ENCODE measurements at regions not wholly inside any gene's neighbourhood (a gene's known extent, or its start where the extent isn't known, plus 50 kb on each side); places are given as distances from the start of the nearest gene placed in this dataset.

GRCh38 chr4:64670647-64671046 is 261.4 kb upstream of the TECRL start:
- H2AFZ ChIP-seq (ENCODE audit: low read length), result no peak overlapping the region
- no peak overlapping the region for H2BK15ac ChIP-seq (ENCODE audit: low read length)
- H4K91ac ChIP-seq (replicated peaks; ENCODE audit: insufficient read length, low read length), result no peak overlapping the region
- H3K36me3 ChIP-seq (ENCODE audit: control insufficient read depth in 2 of 4, insufficient read depth in 4 of 4, low read length in 3 of 4), result no peaks in the 10 kb centered on the region
- no peaks in the 10 kb centered on the region; the same call in 1 of the 2 replicates for H3K79me1 ChIP-seq (ENCODE audit: low read depth, low read length)
- FAIRE-seq (no peak), DNase-seq (ENCODE audit: low read depth in 1 of 2, low spot score in 2 of 2) (no peak)
- no peak overlapping the region for H3K14ac ChIP-seq (ENCODE audit: insufficient read length)
- no peak overlapping the region for H2BK120ac ChIP-seq (replicated peaks; ENCODE audit: low read depth, low read length)
- ChIA-PET CTCF (ENCODE audit: partially characterized antibody) (interaction anchor here (0.9 kb wide), 1 partner anchor 14 kb away, joined by 3 read pairs; no protein-coding TSS in a partner anchor), POLR2A (ENCODE audit: partially characterized antibody) (no interaction called here)
- H4K8ac ChIP-seq (ENCODE audit: extremely low read depth, insufficient read depth, low read length), result no peak overlapping the region
- WGBS, 2 experiments (ENCODE audit: extremely low coverage in 1 of 2, insufficient coverage in 1 of 2, insufficient read length in 1 of 2, insufficient replicate concordance in 2 of 2, low coverage in 1 of 2, low lambda C conversion rate in 2 of 2, missing lambda C conversion rate in 1 of 2), result 90% methylated on average over 6 of the region's 6 CpGs; no CpG with 5 or more reads in 1 of the 2 experiments
- no peaks in the 10 kb centered on the region for H3K9me3 ChIP-seq (ENCODE audit: insufficient read depth in 2 of 2, low read depth in 1 of 2, low read length in 1 of 2)
- no peak overlapping the region for H2BK20ac ChIP-seq (ENCODE audit: low read length)
- no peak overlapping the region for H2BK12ac ChIP-seq (ENCODE audit: low read depth, low read length)
- no peaks in the 10 kb centered on the region for H3K27me3 ChIP-seq (replicated peaks in 1 of 4; ENCODE audit: control insufficient read depth in 3 of 4, extremely low read depth in 1 of 4, insufficient read depth in 3 of 4, low read length in 3 of 4)
- no peaks in the 10 kb centered on the region for H3K79me2 ChIP-seq (ENCODE audit: control insufficient read depth in 1 of 2, insufficient read depth in 2 of 2, low read length in 2 of 2)
- no peak overlapping the region for H3K4ac ChIP-seq (replicated peaks; ENCODE audit: insufficient read length, low read depth, low read length)
- H2AK5ac ChIP-seq (ENCODE audit: low read depth, low read length), result no peak overlapping the region
- no peaks in the 10 kb centered on the region for H3K23me2 ChIP-seq (ENCODE audit: low read depth, low read length)
- H4K5ac ChIP-seq (ENCODE audit: insufficient read length, low read depth, low read length), result no peak overlapping the region
- no peak overlapping the region for H3K23ac ChIP-seq (ENCODE audit: insufficient read length)
- H3K4me2 ChIP-seq (ENCODE audit: insufficient read depth in 1 of 2, low read depth in 2 of 2, low read length in 2 of 2), result no peak overlapping the region
- no peak overlapping the region for H3K27ac ChIP-seq (ENCODE audit: low read depth, low read length)
- H3K4me1 ChIP-seq (replicated peaks in 1 of 4; ENCODE audit: control insufficient read depth in 3 of 4, insufficient read depth in 4 of 4, low read length in 3 of 4), result no peaks in the 10 kb centered on the region
- H2BK5ac ChIP-seq (ENCODE audit: low read depth, low read length), result no peak overlapping the region
- H4K20me1 ChIP-seq (replicated peaks in 1 of 2; ENCODE audit: control insufficient read depth in 1 of 2, insufficient read depth in 2 of 2, low read length in 2 of 2), result no peaks in the 10 kb centered on the region
- H3K9ac ChIP-seq (replicated peaks in 1 of 4; ENCODE audit: extremely low read depth in 1 of 4, low read depth in 3 of 4, low read length in 3 of 4), result no peak overlapping the region
- H3K56ac ChIP-seq (replicated peaks; ENCODE audit: insufficient read length, low read depth, low read length), result no peak overlapping the region
- no peak overlapping the region for H3K18ac ChIP-seq (ENCODE audit: extremely low read depth, low read length)
- no peak overlapping the region for H3K4me3 ChIP-seq (ENCODE audit: extremely low read depth in 1 of 4, insufficient read depth in 2 of 4, low read depth in 3 of 4, low read length in 4 of 4)
- TF ChIP-seq TAF7 (optimal IDR thresholded peaks at IDR 0.05; ENCODE audit: borderline replicate concordance, low read depth, low read length) (no peak), CTCF (IDR thresholded peaks at IDR 0.05; ENCODE audit: control extremely low read depth in 1 of 3, insufficient read depth in 1 of 3, low read depth in 1 of 3, low read length in 3 of 3) (no peak), HDAC6 (IDR thresholded peaks at IDR 0.05; ENCODE audit: low read depth, low read length) (no peak), TAF1 (IDR thresholded peaks at IDR 0.05; ENCODE audit: low read depth, low read length) (no peak), SIRT6 (IDR thresholded peaks at IDR 0.05; ENCODE audit: low read length) (no peak), CHD2 (IDR thresholded peaks at IDR 0.05; ENCODE audit: low read length) (no peak), NRF1 (IDR thresholded peaks at IDR 0.05; ENCODE audit: low read depth, low read length) (no peak), SIN3A (conservative IDR thresholded peaks at IDR 0.05 in 1 of 2, IDR thresholded peaks at IDR 0.05 in 1 of 2; ENCODE audit: low read depth in 1 of 2, low read length in 2 of 2) (no peak), FOSL1 (IDR thresholded peaks at IDR 0.05; ENCODE audit: insufficient read depth, low read depth, low read length) (no peak), YY1 (IDR thresholded peaks at IDR 0.05; ENCODE audit: low read depth, low read length) (no peak)
- TF ChIP-seq, protein P1, sequence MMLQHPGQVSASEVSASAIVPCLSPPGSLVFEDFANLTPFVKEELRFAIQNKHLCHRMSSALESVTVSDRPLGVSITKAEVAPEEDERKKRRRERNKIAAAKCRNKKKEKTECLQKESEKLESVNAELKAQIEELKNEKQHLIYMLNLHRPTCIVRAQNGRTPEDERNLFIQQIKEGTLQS (IDR thresholded peaks at IDR 0.05; ENCODE audit: insufficient read depth, low read depth, low read length), result no peak
